B cell (primary cell): ENCODE measurements at regions not wholly inside any gene's neighbourhood (a gene's known extent, or its start where the extent isn't known, plus 50 kb on each side); places are given as distances from the start of the nearest gene placed in this dataset.

Experiments used
- ATAC-seq: fragments of 200-7000 bp; cut with Tn5 transposase; one replicate; pipeline ENCODE4 v1.10.0; 2021; ENCODE audit warnings: low read depth, mild to moderate bottlenecking, moderate number of reproducible peaks, moderate library complexity
- CTCF ChIA-PET: fragments of 350-600 bp; sonication (Branson Sonifier 250); formaldehyde crosslinking; loops from one replicate; lab custom pipeline; 2021; ENCODE audit warnings: antibody characterized with exemption, inconsistent platforms; lab: Charles Lee
- POLR2A ChIA-PET: fragments of 350-600 bp; sonication (Branson Sonifier 250); formaldehyde crosslinking; loops from one replicate; lab custom pipeline; 2021; ENCODE audit warnings: antibody characterized with exemption; lab: Charles Lee
- DNase-seq: peaks from one replicate; pipeline ENCODE4 v3.0.0; 2013
- H2AFZ ChIP-seq: 2 replicates; pipeline ENCODE4 v1.6.1; 2012; ENCODE audit warnings: mild to moderate bottlenecking, low read depth, low read length; ENCODE audit not compliant: insufficient read depth, poor library complexity, severe bottlenecking
- H3K27ac ChIP-seq, 2 donors: 1 replicate in 1 of 2; 2 replicates in 1 of 2; pipeline ENCODE4 v1.5.1; 2012 to 2013; ENCODE audit warnings: low read length in 2 of 2, mild to moderate bottlenecking in 2 of 2, moderate library complexity in 1 of 2
- H3K27me3 ChIP-seq, 4 experiments: fragments of 200-600 bp in 1 of 4; sonication (generic) in 1 of 4; replicated peaks in 1 of 4; 1 replicate in 2 of 4; 2 replicates in 2 of 4; pipeline versions ENCODE4 v1.6.1 to v1.7.0; 2013 to 2016; ENCODE audit warnings: low read length in 3 of 4, mild to moderate bottlenecking in 2 of 4, mixed read lengths in 1 of 4, moderate library complexity in 1 of 4; ENCODE audit not compliant: insufficient read depth in 4 of 4, control insufficient read depth in 3 of 4; ENCODE audit errors: control extremely low read depth in 1 of 4
- H3K36me3 ChIP-seq, 2 experiments: replicated peaks in 1 of 2; 1 replicate in 1 of 2; 2 replicates in 1 of 2; pipeline versions ENCODE4 v1.6.1 to v1.7.1; 2013; ENCODE audit warnings: low read length in 1 of 2; ENCODE audit not compliant: insufficient read depth in 2 of 2, control insufficient read depth in 1 of 2; ENCODE audit errors: control extremely low read depth in 1 of 2, extremely low read depth in 1 of 2
- H3K4me1 ChIP-seq, 2 donors: fragments of 200-600 bp in 1 of 2; sonication (generic) in 1 of 2; 1 replicate in 1 of 2; 2 replicates in 1 of 2; pipeline versions ENCODE4 v1.5.1 to v1.6.1; 2013 to 2017; ENCODE audit warnings: low read length in 2 of 2; ENCODE audit not compliant: control insufficient read depth in 2 of 2, insufficient read depth in 2 of 2
- H3K4me2 ChIP-seq: replicated peaks from 2 replicates; pipeline ENCODE3; 2012; ENCODE audit warnings: mild to moderate bottlenecking, low read depth, low read length; ENCODE audit not compliant: poor library complexity, severe bottlenecking
- H3K4me3 ChIP-seq, 5 experiments: fragments of 200-600 bp in 1 of 5; sonication (generic) in 1 of 5; 1 replicate in 3 of 5; 2 replicates in 2 of 5; pipeline versions ENCODE4 v1.5.1 to v1.7.0; 2011 to 2016; ENCODE audit warnings: low read length in 4 of 5, mild to moderate bottlenecking in 4 of 5, low read depth in 2 of 5, control low read depth in 1 of 5, moderate library complexity in 1 of 5; ENCODE audit not compliant: insufficient read depth in 1 of 5; ENCODE audit errors: control extremely low read depth in 1 of 5, extremely low read depth in 1 of 5
- H3K79me2 ChIP-seq: fragments of 200-600 bp; sonication (generic); one replicate; pipeline ENCODE4 v1.6.0; 2016; ENCODE audit warnings: low read length; ENCODE audit not compliant: control insufficient read depth, insufficient read depth
- H3K9ac ChIP-seq: fragments of 200-600 bp; sonication (generic); 2 replicates; pipeline ENCODE4 v1.6.1; 2017; ENCODE audit warnings: mild to moderate bottlenecking, low read length, moderate library complexity
- H3K9me3 ChIP-seq, 3 donors: one replicate each; pipeline versions ENCODE4 v1.6.1 to v1.7.1; 2013; ENCODE audit warnings: low read length in 2 of 3; ENCODE audit not compliant: control insufficient read depth in 2 of 3, insufficient read depth in 1 of 3; ENCODE audit errors: control extremely low read depth in 1 of 3
- H4K20me1 ChIP-seq: 2 replicates; pipeline ENCODE4 v1.6.0; 2012; ENCODE audit warnings: mild to moderate bottlenecking, low read length; ENCODE audit not compliant: insufficient read depth, control insufficient read depth, poor library complexity, severe bottlenecking
- H3K27ac Mint-ChIP-seq: one replicate; pipeline ENCODE4 v1.8.0; 2021; ENCODE audit warnings: mixed read lengths
- H3K27me3 Mint-ChIP-seq: one replicate; pipeline ENCODE4 v1.8.0; 2021; ENCODE audit warnings: mixed read lengths
- H3K4me1 Mint-ChIP-seq: one replicate; pipeline ENCODE4 v1.8.0; 2021; ENCODE audit warnings: mixed read lengths
- H3K4me3 Mint-ChIP-seq: one replicate; pipeline ENCODE4 v1.8.0; 2021; ENCODE audit warnings: mixed read lengths
- H3K9me3 Mint-ChIP-seq: one replicate; pipeline ENCODE4 v1.8.0; 2022; ENCODE audit warnings: mixed read lengths; ENCODE audit not compliant: insufficient read depth
- EZH2 ChIP-seq: IDR thresholded peaks from 2 replicates; pipeline ENCODE4 v1.6.1; 2012; ENCODE audit warnings: borderline replicate concordance, low read depth, mild to moderate bottlenecking, moderate library complexity, low read length; ENCODE audit not compliant: insufficient read depth, poor library complexity, severe bottlenecking
- WGBS: methylation state at CpG from one replicate; pipeline ENCODE4 v1.1.5; 2013; ENCODE audit warnings: missing lambda C conversion rate; ENCODE audit not compliant: insufficient coverage; 5-methylcytosine and 5-hydroxymethylcytosine counted together
- intact Hi-C: fragments of 100-400 bp; cut with micrococcal nuclease; formaldehyde crosslinking; loops from one replicate; pipeline ENCODE4 v1.10.0; 2022
- TF ChIP-seq, protein P1 (sequence below): fragments of 200-600 bp; IDR thresholded peaks from one replicate; pipeline ENCODE4 v1.8.0; 2022; ENCODE audit warnings: antibody characterized with exemption, mild to moderate bottlenecking

DNA sequence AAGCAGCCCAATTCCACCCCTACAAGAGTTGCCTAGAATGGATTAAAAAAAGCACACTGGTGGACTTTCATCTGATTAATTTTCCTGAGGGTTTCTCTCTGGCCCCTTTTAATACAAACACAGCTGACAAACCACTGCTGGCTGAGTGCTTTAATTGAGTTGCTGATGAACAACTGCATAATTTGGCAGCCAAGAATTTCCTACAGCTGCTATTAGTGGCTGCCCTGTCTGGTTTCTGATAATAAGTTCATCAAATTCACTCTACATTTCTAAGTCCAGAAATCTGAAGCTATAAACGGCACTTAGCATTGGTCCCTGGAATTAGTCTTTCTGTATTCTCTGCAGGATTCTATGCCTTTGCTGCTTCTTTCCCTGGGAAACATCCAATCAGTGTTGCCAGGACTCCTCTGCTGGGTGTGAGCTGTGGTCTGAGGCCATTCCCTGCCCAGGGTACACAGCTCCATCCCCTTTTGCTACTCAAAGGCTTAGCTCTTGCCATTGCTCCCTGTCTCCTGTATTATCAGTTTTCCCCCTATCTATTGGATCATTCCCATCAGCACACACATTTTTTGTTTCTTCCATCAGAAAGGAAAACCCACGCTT lies 110.6 kb downstream of the LSM5 start:
- CTCF ChIA-PET = no interaction called here
- no peak overlapping the region for H3K27ac Mint-ChIP-seq
- H3K9me3 Mint-ChIP-seq = peaks cover 3% of the 10 kb centered on the region
- POLR2A ChIA-PET = no interaction called here
- H2AFZ ChIP-seq = no peak overlapping the region
- H3K4me3 Mint-ChIP-seq = no peak overlapping the region
- no peaks in the 10 kb centered on the region for H4K20me1 ChIP-seq
- H3K79me2 ChIP-seq = no peaks in the 10 kb centered on the region
- H3K4me2 ChIP-seq = no peak overlapping the region
- 94% methylated on average over 2 of the region's 2 CpGs for WGBS
- no peaks in the 10 kb centered on the region for H3K4me1 Mint-ChIP-seq
- TF ChIP-seq EZH2 = no peak
- TF ChIP-seq, protein P1, sequence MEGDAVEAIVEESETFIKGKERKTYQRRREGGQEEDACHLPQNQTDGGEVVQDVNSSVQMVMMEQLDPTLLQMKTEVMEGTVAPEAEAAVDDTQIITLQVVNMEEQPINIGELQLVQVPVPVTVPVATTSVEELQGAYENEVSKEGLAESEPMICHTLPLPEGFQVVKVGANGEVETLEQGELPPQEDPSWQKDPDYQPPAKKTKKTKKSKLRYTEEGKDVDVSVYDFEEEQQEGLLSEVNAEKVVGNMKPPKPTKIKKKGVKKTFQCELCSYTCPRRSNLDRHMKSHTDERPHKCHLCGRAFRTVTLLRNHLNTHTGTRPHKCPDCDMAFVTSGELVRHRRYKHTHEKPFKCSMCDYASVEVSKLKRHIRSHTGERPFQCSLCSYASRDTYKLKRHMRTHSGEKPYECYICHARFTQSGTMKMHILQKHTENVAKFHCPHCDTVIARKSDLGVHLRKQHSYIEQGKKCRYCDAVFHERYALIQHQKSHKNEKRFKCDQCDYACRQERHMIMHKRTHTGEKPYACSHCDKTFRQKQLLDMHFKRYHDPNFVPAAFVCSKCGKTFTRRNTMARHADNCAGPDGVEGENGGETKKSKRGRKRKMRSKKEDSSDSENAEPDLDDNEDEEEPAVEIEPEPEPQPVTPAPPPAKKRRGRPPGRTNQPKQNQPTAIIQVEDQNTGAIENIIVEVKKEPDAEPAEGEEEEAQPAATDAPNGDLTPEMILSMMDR = no peak
- H3K9ac ChIP-seq = no peak overlapping the region
- H3K27me3 ChIP-seq = no peaks in the 10 kb centered on the region
- intact Hi-C loops = no loop called here
- peaks cover 0 to 3% (median 0%) of the 10 kb centered on the region in 3 donors for H3K9me3 ChIP-seq
- H3K4me1 ChIP-seq = no peaks in the 10 kb centered on the region
- no peak for ATAC-seq
- H3K27me3 Mint-ChIP-seq = peaks cover 11% of the 10 kb centered on the region
- H3K27ac ChIP-seq = no peak overlapping the region
- no peak for DNase-seq
- no peak overlapping the region for H3K4me3 ChIP-seq
- H3K36me3 ChIP-seq = no peaks in the 10 kb centered on the region

DNA sequence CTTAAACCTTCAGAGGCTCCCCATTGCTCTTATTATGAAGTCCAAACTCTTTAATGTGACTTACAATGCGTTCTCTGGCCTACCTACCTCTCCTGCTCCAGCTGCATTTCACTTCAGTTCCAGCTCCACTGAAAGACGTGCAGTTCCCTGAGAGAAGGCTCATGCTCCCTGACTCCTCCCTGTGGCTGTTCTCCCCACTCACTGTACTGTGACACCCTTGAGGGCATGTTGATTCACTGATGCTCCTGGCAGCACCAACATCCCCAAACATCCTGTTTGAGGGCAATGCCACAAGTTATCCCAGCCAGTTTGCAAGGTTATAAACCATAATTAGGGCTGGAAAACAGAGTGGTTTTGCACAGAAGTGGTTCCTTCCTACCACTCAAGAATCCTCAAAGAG lies 111.2 kb downstream of the LSM5 start:
- 54% methylated on average over 2 of the region's 2 CpGs for WGBS
- CTCF ChIA-PET = no interaction called here
- no peak for ATAC-seq

More for the DNA sequence above, 111.2 kb downstream of the LSM5 start:
- no peak overlapping the region for H3K27ac ChIP-seq
- no peak overlapping the region for H2AFZ ChIP-seq
- intact Hi-C loops = no loop called here
- Mint-ChIP-seq H3K27me3 (peaks cover 11% of the 10 kb centered on the region), H3K9me3 (peaks cover 3% of the 10 kb centered on the region), H3K27ac (no peak overlapping the region), H3K4me1 (no peaks in the 10 kb centered on the region), H3K4me3 (no peak overlapping the region)
- no peak for TF ChIP-seq EZH2
- TF ChIP-seq, protein P1 = no peak
- no peaks in the 10 kb centered on the region for H3K27me3 ChIP-seq
- H3K36me3 ChIP-seq = no peaks in the 10 kb centered on the region
- H3K4me3 ChIP-seq = no peak overlapping the region
- peaks cover 0 to 3% (median 0%) of the 10 kb centered on the region in 3 donors for H3K9me3 ChIP-seq
- DNase-seq = no peak
- H3K4me2 ChIP-seq = no peak overlapping the region
- H3K4me1 ChIP-seq = no peaks in the 10 kb centered on the region
- no peak overlapping the region for H3K9ac ChIP-seq
- POLR2A ChIA-PET = no interaction called here
- H4K20me1 ChIP-seq = no peaks in the 10 kb centered on the region
- H3K79me2 ChIP-seq = no peaks in the 10 kb centered on the region
